ENCODE measurements at regions not wholly inside any gene's neighbourhood (a gene's known extent, or its start where the extent isn't known, plus 50 kb on each side); places are given as distances from the start of the nearest gene placed in this dataset.

DNA sequence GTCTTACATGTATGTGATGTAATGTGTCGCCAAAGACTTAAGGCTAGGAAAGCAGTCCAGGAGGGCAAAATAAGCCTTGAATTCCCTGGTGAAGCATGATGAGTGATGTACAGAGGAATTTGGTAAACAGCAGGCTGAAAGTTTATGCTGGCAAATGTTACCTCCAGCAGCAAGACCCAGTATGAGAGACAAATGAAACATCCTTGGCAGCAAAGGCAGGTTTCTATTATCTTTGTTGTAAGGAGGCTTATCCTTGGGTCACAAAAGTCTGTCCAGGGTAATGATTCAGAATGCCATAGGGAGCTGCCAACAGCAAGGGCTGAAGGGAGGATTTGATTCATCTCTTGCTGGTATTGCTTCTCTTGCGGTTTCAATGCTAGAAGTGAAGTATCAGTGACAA lies 75.9 kb upstream of the HTR4 start:
- TF ChIP-seq POLR2A (IDR thresholded peaks at IDR 0.05; ENCODE audit: low read depth, low read length) (no peak), FOS (IDR thresholded peaks at IDR 0.05; ENCODE audit: borderline replicate concordance, insufficient read depth, low read length) (no peak), GATA2 (IDR thresholded peaks at IDR 0.05; ENCODE audit: insufficient read depth, insufficient read length, low read depth, low read length) (no peak), MYC (IDR thresholded peaks at IDR 0.05; ENCODE audit: low read depth, low read length) (no peak), POLR2AphosphoS5 (IDR thresholded peaks at IDR 0.05; ENCODE audit: insufficient read depth, low read depth, low read length) (no peak), JUN (IDR thresholded peaks at IDR 0.05; ENCODE audit: borderline replicate concordance, insufficient read depth, insufficient read length, low read depth) (no peak), EZH2 (IDR thresholded peaks at IDR 0.05; ENCODE audit: borderline replicate concordance, low read depth, low read length, severe bottlenecking) (no peak)
- TF ChIP-seq, protein P1, sequence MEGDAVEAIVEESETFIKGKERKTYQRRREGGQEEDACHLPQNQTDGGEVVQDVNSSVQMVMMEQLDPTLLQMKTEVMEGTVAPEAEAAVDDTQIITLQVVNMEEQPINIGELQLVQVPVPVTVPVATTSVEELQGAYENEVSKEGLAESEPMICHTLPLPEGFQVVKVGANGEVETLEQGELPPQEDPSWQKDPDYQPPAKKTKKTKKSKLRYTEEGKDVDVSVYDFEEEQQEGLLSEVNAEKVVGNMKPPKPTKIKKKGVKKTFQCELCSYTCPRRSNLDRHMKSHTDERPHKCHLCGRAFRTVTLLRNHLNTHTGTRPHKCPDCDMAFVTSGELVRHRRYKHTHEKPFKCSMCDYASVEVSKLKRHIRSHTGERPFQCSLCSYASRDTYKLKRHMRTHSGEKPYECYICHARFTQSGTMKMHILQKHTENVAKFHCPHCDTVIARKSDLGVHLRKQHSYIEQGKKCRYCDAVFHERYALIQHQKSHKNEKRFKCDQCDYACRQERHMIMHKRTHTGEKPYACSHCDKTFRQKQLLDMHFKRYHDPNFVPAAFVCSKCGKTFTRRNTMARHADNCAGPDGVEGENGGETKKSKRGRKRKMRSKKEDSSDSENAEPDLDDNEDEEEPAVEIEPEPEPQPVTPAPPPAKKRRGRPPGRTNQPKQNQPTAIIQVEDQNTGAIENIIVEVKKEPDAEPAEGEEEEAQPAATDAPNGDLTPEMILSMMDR (IDR thresholded peaks at IDR 0.05; ENCODE audit: extremely low read depth in 1 of 2, insufficient read depth in 1 of 2, low read depth in 1 of 2, low read length in 2 of 2): no peak
- TF ChIP-seq, protein P2, sequence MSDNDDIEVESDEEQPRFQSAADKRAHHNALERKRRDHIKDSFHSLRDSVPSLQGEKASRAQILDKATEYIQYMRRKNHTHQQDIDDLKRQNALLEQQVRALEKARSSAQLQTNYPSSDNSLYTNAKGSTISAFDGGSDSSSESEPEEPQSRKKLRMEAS (IDR thresholded peaks at IDR 0.05; ENCODE audit: insufficient read depth, insufficient read length): no peak
- no peaks in the 10 kb centered on the region for H3K27me3 ChIP-seq (ENCODE audit: control insufficient read depth in 2 of 2, insufficient read depth in 2 of 2, low read length in 2 of 2)
- dilution Hi-C loops (cut with MboI; ENCODE audit: extremely low pct_ligation_motif_present, low sequenced_read_pairs): loop anchor here (25.0 kb wide), 1 partner anchor 382 kb away; no protein-coding TSS in a partner anchor
- no peaks in the 10 kb centered on the region for H3K79me2 ChIP-seq (ENCODE audit: control insufficient read depth, insufficient read depth, low read length)
- H3K9me1 ChIP-seq (replicated peaks; ENCODE audit: control insufficient read depth, extremely low read depth, insufficient read depth, low read length): no peaks in the 10 kb centered on the region
- ChIA-PET CTCF (interaction anchor here (0.6 to 10.1 kb wide), 123 partner anchors 8 to 876 kb away, joined by 3 to 388 read pairs (median 6); partner anchors contain the start of gene SPINK13), POLR2A (no interaction called here)
- peaks cover 17% of the 10 kb centered on the region for H3K4me1 ChIP-seq (ENCODE audit: control insufficient read depth, extremely low read depth, insufficient read depth, low read length)
- no peak overlapping the region for H3K27ac ChIP-seq (ENCODE audit: insufficient read depth, low read depth, low read length)
- no peak overlapping the region for H3K4me2 ChIP-seq (ENCODE audit: insufficient read depth, low read length)
- no peak overlapping the region for H3K4me3 ChIP-seq (replicated peaks in 1 of 3; ENCODE audit: insufficient read depth in 1 of 3, low read depth in 1 of 3, low read length in 3 of 3)
- H3K9me3 ChIP-seq (replicated peaks; ENCODE audit: control insufficient read depth, insufficient read depth, low read length): no peaks in the 10 kb centered on the region
- H2AFZ ChIP-seq (ENCODE audit: low read depth, low read length): no peak overlapping the region
- no peak for FAIRE-seq
- DNase-seq (ENCODE audit: low read depth, low spot score): no peak
- no peak overlapping the region for H3K9ac ChIP-seq (replicated peaks; ENCODE audit: extremely low read depth, insufficient read depth, low read length)
- no TSS peak for BruUV-seq (replicated peaks)
- intact Hi-C loops (cut with micrococcal nuclease): loop anchor here (2.0 kb wide), 3 partner anchors 183 to 781 kb away; no protein-coding TSS in a partner anchor
- no peaks in the 10 kb centered on the region for H4K20me1 ChIP-seq (replicated peaks; ENCODE audit: control insufficient read depth, extremely low read depth, insufficient read depth, low read length)
- H3K36me3 ChIP-seq (ENCODE audit: control insufficient read depth in 2 of 2, extremely low read depth in 1 of 2, insufficient read depth in 2 of 2, low read length in 2 of 2): no peaks in the 10 kb centered on the region
